HG02798 (cell line): ENCODE measurements at regions not wholly inside any gene's neighbourhood (a gene's known extent, or its start where the extent isn't known, plus 50 kb on each side); places are given as distances from the start of the nearest gene placed in this dataset.
"Not testable (repeated sequence)": the region's sequence is repeated elsewhere in the genome, so short reads cannot be mapped to it uniquely, and the experiment has no call there.

Experiments used
- ATAC-seq: cut with Tn5 transposase; IDR thresholded peaks from one replicate; pipeline ENCODE4 v1.9.1; 2021; ENCODE audit warnings: mild to moderate bottlenecking; ENCODE audit not compliant: unreplicated experiment, poor library complexity

- ATAC-seq = no peak
These were observed 411.4 kb downstream of the GPAT3 start for GRCh38 chr4:83947125-83947829.

GRCh38 chr4:83943691-83944090 is 407.8 kb downstream of the GPAT3 start:
- ATAC-seq = not testable (repeated sequence)

GRCh38 chr4:83932750-83933391 is 397.0 kb downstream of the GPAT3 start:
- ATAC-seq = no peak

- ATAC-seq = peak; percentile 66
These were observed 395.9 kb downstream of the GPAT3 start for GRCh38 chr4:83931659-83932438.

- no peak for ATAC-seq
These were observed 393.6 kb downstream of the GPAT3 start for GRCh38 chr4:83929550-83929949.

- no peak for ATAC-seq
These were observed 391.0 kb downstream of the GPAT3 start for GRCh38 chr4:83926950-83927349.

GRCh38 chr4:83923341-83923740 is 387.4 kb downstream of the GPAT3 start:
- no peak for ATAC-seq

- ATAC-seq = no peak
These were observed 386.5 kb downstream of the GPAT3 start for GRCh38 chr4:83922402-83922801.

- no peak for ATAC-seq
These were observed 385.2 kb downstream of the GPAT3 start for GRCh38 chr4:83921124-83921523.

- ATAC-seq = no peak
These were observed 384.5 kb downstream of the GPAT3 start for GRCh38 chr4:83920375-83920774.

GRCh38 chr4:83917572-83917971 is 381.7 kb downstream of the GPAT3 start:
- no peak for ATAC-seq

GRCh38 chr4:83910693-83911092 is 374.8 kb downstream of the GPAT3 start:
- no peak for ATAC-seq

- no peak for ATAC-seq
These were observed 370.7 kb downstream of the GPAT3 start for GRCh38 chr4:83906561-83906960.

GRCh38 chr4:83905952-83906351 is 370.0 kb downstream of the GPAT3 start:
- ATAC-seq = no peak

- ATAC-seq = not testable (repeated sequence)
These were observed 367.8 kb downstream of the GPAT3 start for GRCh38 chr4:83903740-83904139.

- ATAC-seq = no peak
These were observed 358.9 kb downstream of the GPAT3 start for GRCh38 chr4:83894831-83895230.

GRCh38 chr4:83890816-83891215 is 354.9 kb downstream of the GPAT3 start:
- no peak for ATAC-seq

GRCh38 chr4:83890231-83890630 is 354.3 kb downstream of the GPAT3 start:
- ATAC-seq = no peak

- ATAC-seq = no peak
These were observed 353.9 kb downstream of the GPAT3 start for GRCh38 chr4:83889802-83890201.

GRCh38 chr4:83885256-83886182 is 349.6 kb downstream of the GPAT3 start:
- no peak for ATAC-seq
